Midbrain (tissue), 1 donor: ENCODE measurements at regions not wholly inside any gene's neighbourhood (a gene's known extent, or its start where the extent isn't known, plus 50 kb on each side); places are given as distances from the start of the nearest gene placed in this dataset.
A peak's percentile ranks its signal among the peaks of the same experiment; 100 is the strongest.
"Not testable (repeated sequence)": the region's sequence is repeated elsewhere in the genome, so short reads cannot be mapped to it uniquely, and the experiment has no call there.

ENCODE experiments used
- DNase-seq: peaks from one replicate; lab custom pipeline; 2025; lab: John Stamatoyannopoulos, UW

- no peak for DNase-seq
Observed at GRCh38 chrX:131219271-131219670, 69.8 kb downstream of the IGSF1 start.

DNA sequence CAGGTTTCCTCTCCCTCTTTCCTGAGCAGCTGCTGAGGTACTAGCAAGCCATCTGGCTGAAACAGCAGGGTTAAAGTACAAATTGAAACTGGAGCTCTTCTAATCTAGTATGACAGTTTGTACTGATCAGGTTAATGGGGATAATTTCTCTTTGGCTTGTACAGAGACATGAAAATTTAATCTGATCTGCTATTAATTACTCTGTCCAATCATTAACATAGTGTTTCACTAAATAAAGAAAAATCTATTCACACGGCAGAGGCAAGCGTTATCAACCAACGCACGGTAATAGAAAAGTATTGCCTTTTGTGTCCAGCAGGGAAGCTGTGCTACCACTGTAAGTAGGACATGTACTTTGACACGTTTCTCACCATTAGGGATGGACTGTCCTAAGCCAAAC, 71.1 kb downstream of the IGSF1 start:
- DNase-seq: no peak

DNA sequence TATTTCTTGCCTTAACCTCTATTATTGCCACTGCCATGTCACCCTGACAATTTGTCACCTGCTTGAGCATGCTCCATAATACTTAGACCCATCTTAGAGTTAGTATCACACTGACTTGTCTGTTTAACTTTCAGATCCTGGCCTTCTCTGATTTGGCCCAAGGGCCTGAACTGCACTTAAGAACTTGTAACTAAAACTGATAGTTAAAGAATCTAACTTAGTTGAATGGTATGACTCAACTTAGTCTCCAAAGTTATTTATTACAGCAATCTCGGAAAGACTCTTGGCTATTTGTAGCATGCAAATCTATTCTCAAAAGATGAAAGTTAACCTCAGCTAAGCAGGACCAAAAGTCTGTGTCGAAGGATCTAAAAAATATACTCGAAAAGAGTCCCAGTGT, 72.3 kb downstream of the IGSF1 start:
- DNase-seq: no peak

DNA sequence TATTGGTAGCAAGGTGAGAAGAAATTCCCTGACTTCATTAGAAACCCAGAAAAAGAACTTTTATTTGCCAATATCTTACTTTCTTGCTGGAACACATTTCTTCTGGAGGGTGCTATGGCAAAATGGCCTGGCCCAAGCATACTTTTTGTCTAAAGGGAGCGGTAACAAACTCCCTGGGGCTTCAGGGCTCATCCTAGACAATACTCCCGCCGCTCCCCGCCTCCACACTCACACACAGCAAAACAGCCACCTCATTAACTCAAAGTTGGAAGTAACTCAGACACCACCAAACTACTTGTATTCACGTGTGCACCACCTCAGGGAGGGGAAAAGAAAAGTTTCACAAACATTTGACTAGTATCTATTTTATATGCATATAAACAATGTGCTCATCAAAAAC, 75.7 kb downstream of the IGSF1 start:
- DNase-seq: no peak

DNA sequence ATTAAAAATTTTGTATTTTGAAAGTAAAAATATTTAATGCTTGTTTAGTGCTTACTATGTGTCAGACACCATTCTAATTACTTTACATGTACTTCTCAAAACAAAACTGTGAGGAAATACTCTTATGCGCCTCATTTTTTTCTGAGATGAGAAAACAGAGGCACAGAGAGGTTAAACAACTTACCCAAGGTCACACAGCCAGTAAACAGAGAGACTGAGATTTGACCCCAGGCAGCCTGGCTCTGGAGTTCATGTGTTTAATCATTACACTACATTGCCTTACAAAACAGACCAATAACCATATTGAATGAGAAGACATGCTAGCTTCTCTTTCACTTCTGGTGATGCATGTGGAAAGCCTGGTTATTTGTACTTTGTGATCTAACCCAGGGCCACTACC, 86.3 kb downstream of the IGSF1 start:
- DNase-seq: no peak

DNA sequence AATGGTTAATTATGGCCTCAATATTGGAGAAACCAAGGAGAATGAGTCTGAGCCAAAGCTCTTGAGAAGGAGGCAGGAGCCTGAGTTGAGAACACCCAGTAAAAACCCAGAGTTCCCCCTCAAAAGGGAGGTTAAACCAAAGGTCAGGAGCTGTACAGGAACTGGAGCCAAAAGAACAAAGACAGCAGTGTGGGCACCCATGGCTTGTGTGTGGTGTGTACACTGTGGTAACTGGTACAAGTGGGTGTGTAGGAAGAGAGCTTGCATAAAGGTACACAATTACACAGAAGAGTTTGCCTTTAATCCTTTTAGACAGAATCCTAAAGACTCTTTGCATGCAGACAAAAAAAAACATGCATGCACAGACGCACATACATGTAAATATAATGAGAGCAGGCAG, 87.1 kb downstream of the IGSF1 start:
- DNase-seq: peak; percentile 9

GRCh38 chrX:131199091-131199490, 90.0 kb downstream of the IGSF1 start:
- no peak for DNase-seq

DNA sequence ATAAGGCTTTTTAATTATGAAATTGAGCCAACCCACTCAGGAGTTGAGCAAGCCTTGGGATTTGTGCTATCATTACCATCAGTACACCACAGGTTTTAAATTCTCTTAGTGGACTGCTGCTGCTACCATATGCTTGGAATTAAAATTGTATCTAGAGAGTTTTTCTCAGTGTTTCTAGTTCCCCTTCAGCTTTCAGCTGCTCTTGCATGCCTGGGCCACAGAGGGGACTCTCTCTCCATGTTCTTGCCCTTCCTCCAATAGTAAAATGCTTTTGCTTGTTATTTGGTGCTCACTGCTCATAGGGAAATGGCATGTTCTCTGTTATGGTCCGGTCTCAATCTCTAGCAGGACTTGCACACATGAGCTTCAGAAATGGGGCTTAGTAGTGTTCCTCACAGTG, 101.9 kb downstream of the IGSF1 start:
- DNase-seq: no peak

DNA sequence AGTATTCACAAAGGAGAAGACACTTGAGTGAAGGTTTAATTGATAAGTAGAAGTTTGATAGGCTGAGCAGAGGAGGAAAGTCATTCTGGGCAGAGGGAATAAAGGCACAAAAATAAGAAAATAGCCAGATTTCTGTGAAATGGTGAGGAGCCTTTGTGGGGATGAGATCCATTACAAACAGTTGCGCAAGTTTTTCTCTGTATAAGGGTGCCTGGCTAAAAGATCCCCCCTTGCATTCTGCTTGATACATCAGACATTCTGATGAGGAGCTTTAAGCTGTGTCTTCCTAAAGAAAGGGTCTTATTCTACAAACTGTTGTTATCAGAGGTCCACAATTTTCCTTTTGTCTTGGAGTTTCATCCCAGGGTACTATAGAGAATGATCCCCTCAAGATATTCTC, 112.0 kb downstream of the ARHGAP36 start:
- DNase-seq: no peak

- not testable (repeated sequence) for DNase-seq
Observed at GRCh38 chrX:131163645-131164044, 105.5 kb downstream of the ARHGAP36 start.

DNA sequence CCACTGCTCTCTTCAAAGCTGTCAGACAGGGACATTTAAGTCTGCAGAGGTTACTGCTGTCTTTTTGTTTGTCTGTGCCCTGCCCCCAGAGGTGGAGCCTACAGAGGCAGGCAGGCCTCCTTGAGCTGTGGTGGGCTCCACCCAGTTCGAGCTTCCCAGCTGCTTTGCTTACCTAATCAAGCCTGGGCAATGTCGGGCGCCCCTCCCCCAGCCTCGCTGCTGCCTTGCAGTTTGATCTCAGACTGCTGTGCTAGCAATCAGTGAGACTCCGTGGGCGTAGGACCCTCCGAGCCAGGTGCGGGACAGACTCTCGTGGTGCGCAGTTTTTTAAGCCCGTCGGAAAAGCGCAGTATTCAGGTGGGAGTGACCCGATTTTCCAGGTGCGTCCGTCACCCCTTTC, 99.5 kb downstream of the ARHGAP36 start:
- DNase-seq: not testable (repeated sequence)

- DNase-seq: no peak
Observed at GRCh38 chrX:131146702-131147101, 88.6 kb downstream of the ARHGAP36 start.
